GM12892 (cell line): ENCODE measurements at regions not wholly inside any gene's neighbourhood (a gene's known extent, or its start where the extent isn't known, plus 50 kb on each side); places are given as distances from the start of the nearest gene placed in this dataset.

Experiments used
- POLR2A ChIP-seq: IDR thresholded peaks from 2 replicates; pipeline ENCODE4 v1.6.1; 2011; ENCODE audit warnings: low read depth, low read length, control low read depth
- POLR2AphosphoS5 ChIP-seq: IDR thresholded peaks from 2 replicates; pipeline ENCODE4 v1.6.1; 2011; ENCODE audit warnings: low read depth, low read length, control low read depth

GRCh38 chr10:61084493-61084892 is 140.5 kb upstream of the RHOBTB1 start:
- TF ChIP-seq POLR2AphosphoS5 (no peak), POLR2A (no peak)
